HG03520 (cell line): ENCODE measurements at regions not wholly inside any gene's neighbourhood (a gene's known extent, or its start where the extent isn't known, plus 50 kb on each side); places are given as distances from the start of the nearest gene placed in this dataset.

Source experiments
- ATAC-seq: cut with Tn5 transposase; IDR thresholded peaks from one replicate; pipeline ENCODE4 v1.9.1; 2021; ENCODE audit warnings: mild to moderate bottlenecking, moderate library complexity; ENCODE audit not compliant: unreplicated experiment

DNA sequence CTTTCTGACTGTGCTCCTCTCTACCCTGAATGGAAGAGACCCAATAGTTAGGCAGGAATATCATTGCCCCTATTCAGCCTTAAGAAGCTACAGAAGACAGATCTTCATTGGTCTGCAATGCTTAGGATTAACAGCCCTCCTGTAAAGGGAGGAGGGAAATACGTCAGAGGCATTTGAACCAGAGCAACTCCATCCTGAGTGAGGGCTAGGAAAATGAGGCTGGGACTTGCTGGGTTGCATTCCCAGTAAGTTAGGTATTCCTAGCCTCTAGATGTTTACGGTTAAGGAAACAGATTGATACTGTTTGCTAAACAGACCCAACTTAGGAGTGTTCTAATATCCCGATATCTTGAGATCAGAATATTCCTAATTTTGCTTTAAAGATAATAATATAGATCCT is 63.5 kb downstream of the PCDH18 start:
- ATAC-seq: no peak

DNA sequence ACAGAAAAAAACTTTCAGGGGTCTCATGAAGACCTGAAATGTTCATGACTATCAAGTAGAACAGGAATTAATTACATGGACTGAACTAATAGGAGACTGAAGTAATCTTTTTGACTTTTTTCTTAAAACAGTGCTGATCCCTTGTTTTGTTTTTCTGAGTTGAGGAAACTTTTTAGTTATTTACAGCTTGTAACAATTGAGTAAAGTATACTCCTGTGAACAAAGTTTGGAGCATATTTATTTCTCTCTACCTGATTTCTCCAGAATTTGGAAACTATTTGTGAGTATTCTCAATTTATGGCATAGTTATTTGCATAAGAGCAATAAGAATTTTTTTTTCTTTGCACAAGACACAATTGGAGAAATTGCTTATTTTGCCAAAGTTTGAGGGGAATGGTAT is 64.8 kb downstream of the PCDH18 start:
- no peak for ATAC-seq

DNA sequence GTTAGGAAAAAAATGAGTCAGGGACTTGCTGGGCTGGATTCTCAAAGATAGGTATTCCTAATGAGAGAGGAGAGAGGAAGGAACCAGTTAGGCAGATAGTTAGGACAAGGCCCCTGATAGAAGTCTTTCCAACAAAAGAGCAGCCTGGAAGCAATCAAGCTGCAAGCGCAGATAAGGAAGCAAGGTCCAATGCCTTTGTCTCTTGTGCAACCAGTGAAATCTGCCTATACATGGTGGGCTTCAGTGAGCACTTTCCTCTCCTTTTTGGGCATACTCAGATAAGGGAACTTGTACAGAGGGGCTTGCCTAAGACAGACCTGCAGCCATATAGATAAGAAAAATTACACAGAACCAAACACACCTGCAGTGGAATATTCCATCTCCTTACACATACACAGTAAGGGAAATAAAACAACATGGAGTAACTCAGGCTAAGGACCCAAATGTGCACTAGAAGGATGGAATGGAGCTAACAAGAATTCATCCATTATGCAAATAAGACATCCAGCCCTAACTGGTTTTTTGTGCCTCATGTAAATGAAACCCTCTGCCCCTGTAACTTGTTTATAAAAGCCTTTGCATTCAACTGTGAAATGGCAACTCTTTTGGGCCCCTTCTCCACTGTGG is 68.8 kb downstream of the PCDH18 start:
- no peak for ATAC-seq

DNA sequence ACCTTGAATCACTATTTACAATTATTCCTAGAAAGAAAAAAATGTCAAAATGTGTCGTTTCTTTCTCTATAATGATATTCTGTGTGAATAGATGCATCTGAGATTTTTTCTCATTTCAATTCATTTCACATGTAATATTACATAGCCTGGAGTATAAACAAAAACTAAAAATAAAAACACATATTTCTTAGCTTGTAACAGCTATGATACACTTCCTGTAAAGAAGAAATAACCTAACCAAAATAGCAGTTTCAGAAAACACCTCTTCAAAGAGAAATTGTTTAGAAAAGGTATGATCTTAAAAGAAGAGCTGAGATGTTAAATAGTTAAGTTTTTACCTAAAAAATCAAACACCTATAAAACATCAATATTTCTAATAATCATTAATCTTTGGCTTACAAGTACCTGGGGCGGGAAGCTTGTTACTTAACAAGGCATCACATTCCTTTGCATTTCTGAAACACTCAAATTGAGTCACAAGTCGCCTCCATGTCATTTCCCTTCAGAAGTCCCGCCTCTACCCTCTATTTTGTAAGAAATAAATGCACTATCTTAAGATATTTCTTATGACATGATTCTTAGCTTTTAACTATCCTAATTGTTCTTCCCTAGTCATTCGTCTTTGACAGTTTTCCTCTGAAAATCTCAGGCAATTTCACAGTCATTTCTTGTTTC is 76.5 kb downstream of the PCDH18 start:
- no peak for ATAC-seq

DNA sequence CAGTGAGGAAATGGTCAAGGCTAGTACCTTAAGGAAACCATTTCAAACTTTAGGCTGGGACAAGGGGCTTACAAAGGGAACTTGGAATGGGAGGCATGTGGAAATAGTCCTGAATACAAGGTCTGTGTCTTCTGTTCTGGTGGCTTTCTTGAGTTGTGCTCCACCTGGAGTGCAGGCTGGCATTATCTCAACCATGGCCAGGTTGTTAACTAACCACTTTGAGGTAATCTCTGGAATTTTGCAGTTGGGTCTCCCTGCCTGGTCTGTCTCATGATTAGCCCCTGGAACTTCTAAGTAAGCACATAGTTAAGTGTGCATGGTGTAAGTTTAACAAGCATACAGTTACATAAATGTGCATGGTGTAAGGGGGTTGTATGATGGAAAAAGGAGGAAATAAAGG is 77.5 kb downstream of the PCDH18 start:
- no peak for ATAC-seq

DNA sequence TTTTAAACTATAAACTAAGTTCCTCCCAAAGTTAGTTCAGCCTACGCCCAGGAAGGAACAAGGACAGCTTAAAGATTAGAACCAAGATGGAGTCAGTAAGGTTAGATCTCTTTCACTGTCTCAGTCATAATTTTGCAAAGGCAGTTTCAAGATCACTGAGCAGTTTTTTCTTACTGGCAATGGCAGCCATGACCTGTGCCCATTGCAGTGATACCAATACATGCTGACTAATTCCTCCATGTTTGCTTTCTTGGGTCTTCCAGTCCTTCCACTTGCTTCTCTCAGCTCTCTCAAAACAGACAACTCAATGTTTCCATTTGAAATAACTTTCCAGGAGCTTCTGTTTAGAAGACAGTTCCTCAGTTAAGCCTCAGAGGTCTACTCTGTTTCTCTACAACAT is 79.5 kb downstream of the PCDH18 start:
- no peak for ATAC-seq

DNA sequence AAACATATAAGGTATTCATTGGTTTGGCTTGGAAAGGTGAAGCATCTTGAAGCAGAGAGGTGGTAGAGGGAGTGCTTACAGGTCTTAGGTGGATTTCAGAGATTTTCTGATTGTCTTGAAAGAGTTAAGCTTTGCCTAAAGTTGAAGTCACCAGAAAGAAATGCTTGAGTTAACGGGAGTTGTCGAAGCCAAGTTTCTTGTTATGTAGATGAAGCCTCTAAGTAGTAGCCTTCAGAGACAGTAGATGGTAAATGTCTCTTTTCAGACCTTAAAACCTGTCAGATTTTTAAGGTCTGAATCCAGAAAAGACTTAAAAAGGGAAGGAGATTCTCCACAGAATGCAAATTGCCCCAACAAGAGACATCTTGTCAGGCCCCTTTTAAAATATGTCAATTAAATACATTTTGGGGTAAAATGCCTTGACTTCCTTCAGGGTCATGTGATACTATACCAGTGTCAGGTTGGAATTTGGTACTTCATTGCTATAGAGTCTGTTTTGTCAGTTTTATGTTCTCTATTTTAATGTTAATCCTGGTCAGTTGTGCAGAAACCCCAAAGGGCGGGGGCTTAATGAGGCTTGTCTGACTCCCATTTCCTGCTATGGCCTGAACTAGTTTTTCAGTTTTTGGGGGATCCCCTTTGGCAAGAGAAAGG is 81.0 kb downstream of the PCDH18 start:
- no peak for ATAC-seq

DNA sequence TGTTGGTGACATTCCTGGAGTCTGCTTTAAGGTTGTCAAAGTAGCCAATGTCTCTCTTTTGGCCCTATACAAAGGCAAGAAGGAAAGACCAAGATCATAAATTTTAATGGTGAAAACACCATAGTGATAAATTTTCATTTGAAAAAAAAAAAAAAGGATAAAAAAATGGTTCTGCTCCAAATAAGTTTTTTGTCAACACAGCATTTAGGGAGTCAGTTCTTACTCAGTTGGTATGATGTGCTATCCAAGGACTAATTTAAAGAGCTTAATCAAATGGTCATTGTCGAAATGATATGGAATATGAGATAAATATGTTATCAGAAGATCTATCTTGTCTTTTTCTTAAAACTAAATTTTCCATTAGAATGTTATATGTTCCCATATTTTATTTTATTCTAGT is 83.9 kb downstream of the PCDH18 start:
- no peak for ATAC-seq

DNA sequence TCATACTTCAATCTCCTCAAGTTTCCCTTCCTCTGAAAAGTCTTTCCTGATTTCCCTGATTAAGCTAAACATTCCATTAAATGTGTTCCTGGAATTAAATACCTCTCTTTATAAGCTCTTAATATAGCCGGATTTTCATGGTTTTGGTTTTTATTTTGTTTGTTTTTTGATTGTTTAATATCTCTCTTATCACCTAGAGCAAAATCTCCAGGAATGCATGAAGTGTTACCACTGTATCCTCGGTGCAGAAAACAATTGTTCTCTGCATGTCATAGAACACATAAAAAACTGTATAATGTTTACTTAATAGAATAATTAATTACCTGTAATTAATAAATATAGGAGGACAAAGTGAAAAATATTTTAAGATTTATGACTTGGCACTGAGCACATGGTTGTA is 86.2 kb downstream of the PCDH18 start:
- no peak for ATAC-seq

DNA sequence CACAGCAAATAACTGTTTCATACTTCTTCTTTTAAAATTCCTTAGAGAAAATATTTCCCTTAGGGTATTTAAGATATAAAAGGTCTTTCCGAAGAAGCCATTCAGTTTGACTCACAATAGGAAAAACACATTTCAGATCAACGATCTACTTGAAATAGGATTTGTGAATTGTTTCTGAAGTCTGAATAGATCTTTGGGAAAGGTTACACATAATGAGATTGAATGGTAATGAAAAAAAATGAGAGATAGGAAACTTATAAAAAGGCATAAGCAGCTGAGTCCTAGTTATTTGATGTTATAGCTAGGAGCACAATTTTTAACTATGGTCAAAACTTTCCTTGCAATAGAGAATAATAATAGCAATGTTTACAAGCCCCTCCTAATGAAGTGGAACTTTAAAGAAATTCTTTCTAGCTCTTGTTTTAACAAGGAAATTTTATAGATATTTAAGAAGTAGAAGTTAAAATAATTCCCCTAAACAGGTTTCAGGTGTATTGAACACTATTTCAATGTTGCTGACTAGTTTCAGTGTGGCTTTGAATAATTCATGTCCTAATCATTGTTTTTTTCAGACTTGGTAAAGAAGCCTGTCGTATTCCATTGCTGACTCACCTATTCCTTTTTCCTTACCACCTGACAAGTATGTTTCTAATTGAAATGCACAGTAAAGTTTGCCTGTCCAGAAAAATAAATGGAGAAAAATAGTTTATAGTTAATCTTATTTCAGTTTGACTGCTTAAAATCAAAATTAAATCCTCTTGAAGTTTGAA is 89.1 kb downstream of the PCDH18 start:
- ATAC-seq: no peak

DNA sequence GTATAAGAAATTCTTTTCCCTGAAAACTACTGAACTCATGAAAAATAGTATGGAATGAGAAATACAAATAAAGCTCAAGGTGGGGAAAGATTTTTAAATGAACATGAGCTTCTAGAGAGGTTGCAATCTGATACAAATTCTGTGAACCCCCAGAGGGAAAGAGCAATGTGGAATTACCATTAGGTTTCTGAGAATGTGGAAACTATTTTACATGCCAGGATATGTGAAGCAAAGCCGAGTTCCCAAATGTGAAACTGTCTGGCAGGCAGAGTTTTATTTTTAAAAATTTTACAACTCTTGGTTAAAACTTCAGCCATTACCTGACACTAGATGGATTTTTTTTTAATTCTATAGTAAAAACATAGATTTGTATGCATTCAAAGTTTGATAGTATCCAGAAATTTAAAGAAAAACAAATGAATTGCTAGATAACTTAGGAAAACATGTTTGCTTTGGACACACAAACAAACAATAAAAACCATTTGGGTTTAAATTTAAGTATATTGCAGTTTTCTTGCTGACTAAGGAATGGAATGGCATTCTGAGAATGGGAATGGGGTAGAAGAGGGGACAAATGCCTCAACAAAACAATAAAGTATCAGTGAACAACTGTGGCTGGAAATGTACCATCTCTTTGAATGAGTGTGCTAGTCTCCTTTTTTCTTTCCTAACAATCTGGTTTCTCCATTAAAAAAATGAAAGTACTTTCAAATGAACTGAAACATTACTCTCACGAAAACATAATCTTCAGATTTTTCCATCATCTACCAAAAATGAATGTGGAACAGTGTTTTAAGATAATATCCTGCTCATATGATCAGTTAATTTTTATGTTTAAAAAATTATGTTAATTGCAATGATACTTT is 99.6 kb downstream of the PCDH18 start:
- ATAC-seq: no peak

DNA sequence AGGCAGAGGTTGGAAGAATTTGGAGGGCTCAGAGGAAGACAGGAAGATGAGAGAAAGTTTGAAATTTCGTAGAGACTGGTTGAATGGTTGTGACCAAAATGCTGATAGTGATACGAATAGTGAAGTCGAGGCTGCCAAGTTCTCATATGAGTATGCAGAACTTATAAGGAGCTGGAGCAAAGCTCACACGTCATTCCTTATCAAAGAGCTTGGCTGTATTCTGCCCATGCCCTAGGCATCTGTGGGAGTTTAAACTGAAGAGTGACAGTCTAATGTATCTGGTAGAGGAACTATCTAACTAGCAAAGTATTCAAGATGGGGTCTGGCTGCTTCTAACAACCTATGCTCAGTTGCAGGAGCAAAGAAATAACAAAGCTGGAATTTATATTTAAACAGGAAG is 102.1 kb downstream of the PCDH18 start:
- ATAC-seq: no peak

DNA sequence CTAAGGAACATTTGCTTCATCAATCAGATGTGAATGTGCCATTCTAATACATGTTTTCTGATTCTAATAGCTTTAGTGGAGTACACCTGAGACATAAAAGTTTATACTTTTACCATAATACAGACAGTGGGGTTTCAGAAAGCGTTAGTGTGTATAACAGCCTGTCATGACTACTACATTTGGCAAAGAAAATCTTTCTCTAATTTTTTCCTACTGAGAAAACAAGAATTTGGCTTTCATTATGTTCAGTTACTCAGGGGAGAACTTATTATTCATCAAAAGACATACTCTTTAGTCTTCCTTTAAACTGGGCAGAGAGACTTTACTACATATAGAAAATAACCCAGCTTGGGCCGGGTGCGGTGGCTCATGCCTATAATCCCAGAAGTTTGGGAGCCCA is 104.9 kb downstream of the PCDH18 start:
- ATAC-seq: no peak

DNA sequence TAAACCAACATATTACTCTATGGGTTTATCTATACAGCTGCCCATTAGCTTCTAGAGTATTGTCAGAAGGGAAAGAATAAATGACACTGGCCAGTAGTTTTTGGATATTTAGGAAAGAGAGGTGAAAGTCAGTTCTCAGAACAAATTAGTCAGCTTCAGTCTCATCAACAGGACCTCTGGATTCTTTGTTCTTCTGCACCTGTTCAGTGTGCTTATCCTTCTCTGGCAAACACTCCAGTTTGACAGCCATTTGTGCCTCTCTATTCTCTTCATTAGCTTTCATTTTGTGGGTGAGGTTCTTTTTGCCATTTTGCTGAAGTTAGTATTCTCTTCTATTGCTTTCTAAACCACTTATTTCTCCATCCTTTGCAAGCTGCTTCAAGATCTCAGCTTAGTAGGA is 107.0 kb downstream of the PCDH18 start:
- ATAC-seq: no peak

DNA sequence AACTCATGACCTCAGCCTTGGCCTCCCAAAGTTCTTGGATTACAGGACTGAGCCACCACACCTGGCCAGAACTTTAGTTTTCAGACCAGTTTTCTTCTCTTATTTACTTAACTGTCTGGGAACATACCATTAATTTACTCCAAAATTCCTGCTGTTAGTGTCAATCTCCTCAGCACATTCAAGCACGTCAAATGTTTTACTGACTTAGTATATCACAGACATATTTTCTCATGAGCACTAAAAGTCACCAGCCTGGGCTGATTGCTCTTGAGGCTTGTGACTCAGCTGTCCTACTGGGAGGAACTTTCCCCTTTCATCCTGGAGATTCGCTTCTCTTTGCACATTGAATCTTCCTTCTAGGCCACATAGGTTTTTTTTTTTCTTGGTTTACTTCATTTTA is 109.6 kb downstream of the PCDH18 start:
- ATAC-seq: no peak

DNA sequence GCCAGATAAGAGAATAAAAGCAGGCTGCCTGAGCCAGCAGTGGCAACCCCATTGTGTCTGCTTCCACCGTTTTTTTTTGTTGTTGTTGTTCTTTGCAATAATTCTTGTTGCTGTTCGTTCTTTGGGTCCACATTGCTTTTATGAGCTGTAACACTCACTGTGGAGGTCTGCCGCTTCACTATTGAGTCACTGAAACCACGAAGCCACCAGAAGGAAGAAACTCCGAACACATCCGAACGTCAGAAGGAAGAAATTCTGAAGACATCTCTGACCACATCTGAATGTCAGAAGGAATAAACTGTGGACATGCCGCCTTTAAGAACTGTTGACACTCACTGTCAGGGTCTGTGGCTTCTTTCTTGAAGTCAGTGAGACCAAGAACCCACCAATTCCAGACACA is 110.5 kb downstream of the PCDH18 start:
- ATAC-seq: no peak

DNA sequence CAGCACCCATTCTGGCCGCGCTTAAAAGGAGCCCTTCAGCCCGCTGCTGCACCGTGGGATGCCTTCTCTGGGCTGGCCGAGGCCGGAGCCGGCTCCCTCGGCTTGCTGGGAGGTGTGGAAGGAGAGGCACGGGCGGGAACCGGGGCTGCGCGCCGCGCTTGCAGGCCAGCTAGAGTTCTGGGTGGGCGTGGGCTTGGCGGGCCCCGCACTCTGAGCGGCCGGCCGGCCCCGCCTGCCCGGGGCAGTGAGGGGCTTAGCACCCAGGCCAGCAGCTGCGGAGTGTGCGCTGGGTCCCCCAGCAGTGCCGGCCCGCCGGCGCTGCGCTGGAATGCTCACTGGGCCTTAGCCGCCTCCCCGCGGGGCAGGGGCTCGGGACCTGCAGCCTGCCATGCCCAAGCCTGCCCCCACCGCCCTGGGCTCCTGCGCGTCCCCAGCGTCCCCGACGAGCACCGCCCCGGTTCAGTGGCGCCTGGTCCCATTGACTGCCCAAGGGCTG is 111.3 kb downstream of the PCDH18 start:
- no peak for ATAC-seq

DNA sequence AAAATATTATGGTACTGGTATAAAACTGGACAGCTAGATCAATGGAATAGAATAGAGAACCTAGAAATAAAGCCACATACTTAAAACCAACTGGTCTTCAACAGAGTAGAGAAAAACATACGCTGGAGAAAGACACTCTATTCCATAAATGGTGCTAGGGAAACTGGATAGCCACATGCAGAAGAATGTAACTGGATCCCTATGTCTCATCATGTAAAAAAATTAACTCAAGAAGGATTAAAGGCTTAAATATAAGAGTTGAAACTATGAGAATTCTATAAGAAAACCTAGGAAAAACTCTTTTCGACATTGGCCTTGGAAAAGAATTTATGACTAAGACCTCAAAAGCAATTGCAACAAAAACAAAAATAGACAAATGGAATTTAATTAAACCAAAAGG is 114.6 kb downstream of the PCDH18 start:
- no peak for ATAC-seq

DNA sequence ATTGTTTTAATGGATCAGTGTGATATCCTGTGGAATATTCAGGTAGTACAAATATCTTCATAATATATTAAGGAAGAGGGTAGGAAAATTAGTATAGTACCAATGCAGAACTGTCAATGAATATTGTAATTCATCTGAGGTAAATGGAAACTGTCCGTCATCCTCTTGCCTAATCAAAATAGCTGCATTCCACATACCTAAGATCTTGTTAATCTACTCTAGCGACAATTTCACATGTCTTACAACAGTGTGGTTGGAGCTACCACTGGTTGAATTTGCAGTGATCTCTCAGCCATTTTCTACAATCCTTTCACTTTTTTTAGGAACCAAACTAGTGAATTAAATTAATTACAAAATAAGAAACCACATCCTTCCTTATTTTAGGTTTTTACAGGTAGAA is 117.5 kb downstream of the PCDH18 start:
- no peak for ATAC-seq

DNA sequence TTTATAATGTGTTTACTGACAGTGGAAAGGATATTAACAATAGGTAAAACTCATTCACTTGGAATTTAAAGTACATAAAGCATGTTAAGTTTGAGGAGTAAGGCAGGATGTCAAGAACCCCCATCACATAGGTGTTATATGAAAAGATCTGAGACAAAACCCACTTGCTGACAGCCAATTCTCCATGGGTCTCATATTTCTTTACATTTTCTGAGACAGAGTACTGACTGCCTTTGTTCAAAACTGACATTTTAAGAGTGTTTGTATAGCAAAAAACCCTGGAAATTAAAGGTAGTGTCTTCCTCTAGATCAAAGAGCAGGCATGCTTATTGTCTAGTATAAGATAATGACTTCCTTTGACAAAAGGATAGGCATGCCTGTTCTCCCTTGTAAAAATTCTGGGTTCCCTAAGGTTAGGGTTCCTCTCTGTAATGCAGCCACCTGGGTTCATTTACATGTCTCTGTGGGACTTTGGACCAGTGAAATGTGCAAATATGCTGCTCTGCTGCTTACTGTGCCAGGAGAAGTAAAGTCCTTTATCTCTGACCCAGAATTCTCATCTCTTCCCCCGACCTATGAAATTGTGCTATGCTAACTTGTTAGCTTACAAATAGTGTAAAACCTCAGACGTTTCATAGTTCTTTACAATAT is 123.6 kb downstream of the PCDH18 start:
- no peak for ATAC-seq
